NCI-H526 treated with DMSO at 0.1 percent for 48 hours (cell line): ENCODE measurements at regions not wholly inside any gene's neighbourhood (a gene's known extent, or its start where the extent isn't known, plus 50 kb on each side); places are given as distances from the start of the nearest gene placed in this dataset.
"Not testable (repeated sequence)": the region's sequence is repeated elsewhere in the genome, so short reads cannot be mapped to it uniquely, and the experiment has no call there.

Source experiments
- DNase-seq: peaks from one replicate; lab custom pipeline; 2025; lab: John Stamatoyannopoulos, UW

DNA sequence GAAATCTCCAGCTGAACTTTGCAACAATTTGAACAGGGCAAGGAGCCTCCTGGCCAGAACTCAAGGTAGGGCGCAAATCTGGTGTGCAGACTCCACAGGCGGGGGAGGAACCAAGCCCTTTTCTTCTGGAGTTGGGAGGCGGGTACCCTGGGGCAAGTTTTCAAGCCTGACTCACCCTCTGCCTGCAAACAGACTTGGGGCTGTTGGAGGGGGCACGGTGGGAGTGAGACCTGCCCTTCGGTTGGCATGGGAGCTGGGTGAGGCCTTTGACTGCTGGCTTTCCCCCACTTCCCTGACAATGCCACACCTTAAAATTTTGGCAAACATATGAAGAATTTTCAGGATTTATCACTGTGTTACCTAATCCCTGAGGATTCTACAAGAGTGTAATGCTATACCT, 709.8 kb upstream of the DIAPH2 start:
- no peak for DNase-seq

DNA sequence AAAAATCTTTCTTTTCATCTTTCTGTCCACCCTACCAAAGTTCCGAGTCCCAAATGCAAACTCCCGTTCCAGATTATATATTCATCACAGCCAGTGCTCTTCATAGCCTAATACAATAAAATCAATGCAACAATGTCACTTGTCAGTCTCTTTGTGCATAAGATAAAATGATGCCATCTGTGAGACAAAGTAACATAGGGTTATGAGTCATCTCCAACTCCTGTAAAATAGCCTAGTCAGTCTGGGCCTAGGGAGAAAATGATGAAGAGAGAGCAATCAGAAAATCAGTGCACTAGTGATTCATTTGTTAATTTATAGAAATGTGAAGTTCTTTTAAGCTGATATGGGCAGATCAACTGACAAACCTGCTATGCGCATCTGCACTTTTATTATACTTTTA, 689.1 kb upstream of the DIAPH2 start:
- DNase-seq, result no peak

GRCh38 chrX:95996294-95996693, 688.3 kb upstream of the DIAPH2 start:
- no peak for DNase-seq

GRCh38 chrX:96002431-96002830, 682.2 kb upstream of the DIAPH2 start:
- no peak for DNase-seq

DNA sequence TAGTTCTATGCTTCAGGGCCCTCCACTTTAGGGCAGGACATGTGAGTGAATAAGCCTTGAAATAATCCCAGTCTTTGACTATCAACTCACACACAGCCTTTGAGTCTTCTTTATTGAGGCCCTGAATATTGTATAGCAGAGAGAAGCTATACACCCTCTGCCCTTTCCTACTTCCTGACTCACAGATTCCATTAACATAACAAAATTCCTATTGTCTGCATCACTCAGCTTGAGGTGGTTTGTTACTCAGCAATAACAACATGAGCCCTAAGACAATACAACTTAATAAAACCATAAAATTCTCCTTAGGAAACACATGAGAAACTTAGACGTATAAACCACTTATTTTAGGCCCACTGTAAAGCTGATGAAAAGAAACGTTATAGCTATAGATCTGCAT, 680.3 kb upstream of the DIAPH2 start:
- no peak for DNase-seq

DNA sequence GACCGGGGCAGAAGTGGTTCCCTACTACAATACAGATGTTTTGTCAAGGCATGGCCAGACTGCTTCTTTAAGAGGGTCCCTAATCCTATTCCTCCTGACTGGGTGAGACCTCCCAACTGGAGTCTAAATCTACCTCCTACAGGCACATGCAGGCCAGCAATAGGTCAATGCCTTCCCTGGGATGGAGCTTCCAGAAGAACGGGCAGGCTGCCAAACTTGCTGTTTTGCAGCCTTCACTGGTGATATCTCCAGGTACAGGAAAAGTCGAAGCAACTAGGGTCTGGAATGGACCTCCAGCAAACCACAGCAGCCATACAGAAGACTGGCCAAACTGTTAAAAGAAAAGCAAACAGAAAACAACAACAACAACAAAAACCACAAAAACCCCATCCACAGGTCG, 678.4 kb upstream of the DIAPH2 start:
- no peak for DNase-seq

GRCh38 chrX:96027407-96027806, 657.2 kb upstream of the DIAPH2 start:
- DNase-seq, result no peak

DNA sequence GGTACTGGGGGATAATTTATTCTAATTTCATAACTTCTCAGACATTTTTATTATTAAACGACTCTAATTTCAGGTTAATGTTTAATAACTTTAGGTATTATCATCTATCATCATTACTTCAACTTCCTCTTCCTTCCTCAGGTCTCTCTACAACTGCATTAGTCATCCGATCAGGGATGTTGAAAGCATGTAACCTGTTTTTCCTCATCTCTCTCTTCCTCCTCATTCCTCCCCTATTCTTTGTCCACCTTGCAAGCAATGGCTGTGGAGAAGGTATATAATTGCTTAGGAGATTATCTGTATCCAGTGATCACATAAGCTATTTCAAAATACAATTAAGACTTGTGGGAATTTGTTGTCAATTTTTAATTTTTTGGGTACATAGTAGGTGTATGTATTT, 632.6 kb upstream of the DIAPH2 start:
- DNase-seq, result no peak

DNA sequence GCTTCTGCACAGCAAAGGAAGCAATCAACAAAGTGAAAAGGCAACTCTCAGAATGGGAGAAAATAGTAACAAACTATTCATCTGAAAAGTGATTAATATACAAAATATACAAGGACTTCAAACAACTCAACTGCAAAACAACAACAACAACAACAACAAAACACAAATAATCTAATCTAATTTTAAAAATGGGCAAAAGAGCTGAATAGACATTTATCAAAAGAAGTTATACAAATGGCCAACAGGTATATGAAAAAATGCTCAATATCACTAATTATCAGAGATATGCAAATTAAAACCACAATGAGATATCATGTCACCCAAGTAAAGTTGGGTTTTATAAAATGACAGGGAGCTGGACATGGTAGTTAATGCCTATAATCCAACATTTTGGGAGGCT, 602.8 kb upstream of the DIAPH2 start:
- DNase-seq, result no peak

GRCh38 chrX:96094616-96095015, 590.0 kb upstream of the DIAPH2 start:
- no peak for DNase-seq

DNA sequence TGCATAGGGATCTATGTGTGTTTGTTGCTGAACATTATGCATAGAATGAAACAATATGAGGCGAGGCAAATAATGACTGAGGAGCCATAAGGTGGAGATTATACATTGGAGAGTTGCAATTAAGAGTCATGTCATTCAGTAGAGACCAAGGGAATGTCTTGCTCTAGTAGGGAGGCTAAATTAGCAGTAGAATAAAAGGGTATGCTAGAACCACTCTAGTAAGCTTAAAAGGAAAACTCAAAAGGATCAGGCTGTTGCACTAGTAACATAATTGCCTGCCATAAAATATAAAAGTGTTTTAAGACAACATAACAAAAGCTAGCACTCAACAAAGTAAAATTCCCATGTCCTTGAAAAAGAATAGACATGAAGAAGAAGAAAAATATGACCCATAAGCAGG, 586.2 kb upstream of the DIAPH2 start:
- no peak for DNase-seq

DNA sequence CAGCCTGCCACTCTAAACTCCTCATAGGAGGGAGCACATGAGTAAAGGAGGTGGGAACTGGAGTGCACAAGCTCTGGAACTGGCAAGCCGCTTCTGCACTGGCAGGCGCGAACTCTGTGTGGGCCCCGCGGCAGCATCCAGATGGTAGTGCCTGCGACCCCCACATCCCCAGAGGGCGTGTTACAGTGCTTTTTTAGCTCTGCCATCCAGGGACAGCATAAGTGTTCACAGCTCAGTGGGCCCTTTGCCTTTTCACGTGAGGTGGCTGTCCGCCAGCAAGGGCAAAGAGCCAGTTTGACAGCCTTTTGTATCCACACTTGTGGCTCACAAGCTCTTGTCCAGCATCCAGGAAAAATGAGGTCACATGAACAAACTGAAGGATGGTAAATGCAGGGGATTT, 581.6 kb upstream of the DIAPH2 start:
- no peak for DNase-seq

GRCh38 chrX:96112689-96113088, 572.0 kb upstream of the DIAPH2 start:
- no peak for DNase-seq

GRCh38 chrX:96126182-96126581, 558.5 kb upstream of the DIAPH2 start:
- no peak for DNase-seq

DNA sequence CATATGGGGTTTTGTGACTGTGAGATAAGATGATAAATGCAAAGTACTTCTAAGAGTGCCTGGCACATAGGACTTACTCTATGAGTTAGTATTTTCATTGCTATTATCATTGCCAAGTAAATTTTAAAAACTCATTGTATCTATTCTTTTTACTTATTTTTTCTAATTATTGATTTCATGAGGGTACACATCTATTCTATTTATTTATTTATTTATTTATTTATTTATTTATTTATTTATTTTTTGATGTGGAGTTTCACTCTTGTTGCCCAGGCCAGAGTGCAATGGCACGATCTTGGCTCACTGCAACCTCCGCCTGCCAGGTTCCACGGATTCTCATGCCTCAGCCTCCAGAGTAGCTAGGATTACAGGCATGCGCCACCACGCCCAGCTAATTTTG, 556.6 kb upstream of the DIAPH2 start:
- not testable (repeated sequence) for DNase-seq

GRCh38 chrX:96140796-96141195, 543.8 kb upstream of the DIAPH2 start:
- no peak for DNase-seq

- no peak for DNase-seq
These were observed 537.0 kb upstream of the DIAPH2 start for GRCh38 chrX:96147681-96148080.

DNA sequence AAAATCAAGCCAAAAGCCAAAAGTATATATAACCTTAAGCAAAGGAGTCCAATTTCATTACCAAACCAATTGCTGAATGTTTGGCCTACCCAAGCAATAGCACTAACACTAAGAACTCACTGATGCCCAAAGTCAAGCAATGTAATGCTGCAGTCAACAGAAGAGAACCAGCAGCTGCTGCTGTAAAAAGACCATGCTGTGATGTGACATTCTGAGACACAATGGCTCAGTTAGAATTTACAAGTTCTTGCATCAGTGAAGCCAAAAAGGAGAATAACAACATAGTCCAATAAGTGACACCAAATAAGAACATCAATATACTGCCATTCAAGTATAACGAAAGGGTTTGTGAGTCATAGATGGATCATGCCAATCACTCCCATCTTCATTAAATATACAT, 514.0 kb upstream of the DIAPH2 start:
- DNase-seq, result no peak

GRCh38 chrX:96176921-96177320, 507.7 kb upstream of the DIAPH2 start:
- no peak for DNase-seq

DNA sequence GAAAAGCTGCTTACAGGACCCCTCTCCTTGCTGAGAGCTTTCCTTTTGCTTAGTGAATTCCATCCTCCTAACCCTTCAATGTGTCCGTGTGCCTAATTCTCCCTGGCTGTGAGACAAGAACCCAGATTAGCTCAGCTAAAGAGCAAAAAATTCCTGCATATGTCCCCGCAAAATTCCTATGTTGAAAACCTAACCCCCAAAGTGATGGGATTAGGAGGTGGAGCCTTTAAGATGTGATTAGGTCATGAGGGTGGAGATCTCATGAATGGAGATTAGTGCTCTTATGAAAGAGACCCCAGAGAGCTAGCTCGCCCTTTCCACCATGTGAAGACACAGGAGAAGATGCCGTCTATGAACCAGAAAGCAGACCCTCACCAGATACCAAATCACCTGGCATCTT, 503.0 kb upstream of the DIAPH2 start:
- DNase-seq, result no peak

- DNase-seq, result no peak
These were observed 502.3 kb upstream of the DIAPH2 start for GRCh38 chrX:96182366-96182765.

DNA sequence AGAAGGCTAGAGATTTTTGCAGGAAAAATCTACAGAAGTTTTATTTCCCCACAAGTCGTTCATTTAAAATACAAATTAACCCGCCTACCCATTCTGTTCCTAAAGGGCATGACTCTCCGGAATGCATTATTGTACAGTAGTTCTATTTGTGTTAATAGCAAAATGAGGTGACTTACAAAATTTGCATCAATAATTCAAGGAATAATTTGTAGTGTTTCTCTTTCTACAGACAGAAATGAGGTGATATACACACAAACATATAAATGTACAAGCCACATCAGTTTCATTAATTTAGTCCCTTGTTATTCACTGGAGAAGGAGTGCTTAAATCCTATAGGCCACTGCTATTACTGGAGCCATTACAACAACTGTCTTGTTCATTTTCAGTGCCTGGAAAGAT, 501.3 kb upstream of the DIAPH2 start:
- no peak for DNase-seq

GRCh38 chrX:96183843-96184242, 500.8 kb upstream of the DIAPH2 start:
- DNase-seq, result no peak

- DNase-seq, result no peak
These were observed 479.7 kb upstream of the DIAPH2 start for GRCh38 chrX:96204928-96205327.

GRCh38 chrX:96211953-96212352, 472.7 kb upstream of the DIAPH2 start:
- no peak for DNase-seq
